GM12878 (cell line): ENCODE measurements at regions not wholly inside any gene's neighbourhood (a gene's known extent, or its start where the extent isn't known, plus 50 kb on each side); places are given as distances from the start of the nearest gene placed in this dataset.

Experiments
- ATAC-seq: fragments of 200-7000 bp; cut with Tn5 transposase; 3 replicates; pipeline ENCODE4 v1.9.1; 2020; ENCODE audit warnings: mild to moderate bottlenecking, moderate library complexity
- BruUV-seq: library from RNA; stranded (reverse); fragments of 400-500 nt; replicated peaks from 2 replicates; lab custom pipeline; 2021; lab: Mats Ljungman, UMichigan
- CTCF ChIA-PET: fragments of 300-600 bp; sonication (Branson Sonifier 250); formaldehyde crosslinking; extraction: SDS; loops from one replicate; lab custom pipeline; 2021; ENCODE audit warnings: inconsistent platforms; lab: Yijun Ruan, JAX
- POLR2A ChIA-PET: fragments of 350-600 bp; formaldehyde crosslinking; extraction: SDS; loops from one replicate; lab custom pipeline; 2021; ENCODE audit warnings: inconsistent platforms; lab: Charles Lee
- RAD21 ChIA-PET: fragments of 300-600 bp; sonication (Branson Sonifier 250); formaldehyde crosslinking; loops from one replicate; lab custom pipeline; 2023; ENCODE audit warnings: antibody characterized with exemption; ENCODE audit not compliant: unreplicated experiment; lab: Charles Lee
- SMC1A ChIA-PET: fragments of 300-600 bp; sonication (Branson Sonifier 250); formaldehyde crosslinking; loops from one replicate; lab custom pipeline; 2023; ENCODE audit not compliant: unreplicated experiment, uncharacterized antibody; lab: Charles Lee
- DNase-seq: peaks from one replicate; pipeline ENCODE4 v3.0.0-alpha.2; 2011; ENCODE audit warnings: low read depth, low spot score
- FAIRE-seq: peaks from 3 replicates; lab custom pipeline; 2011; peaks lifted over from hg19 to GRCh38; lab: Jason Lieb, UNC
- H2AFZ ChIP-seq: 2 replicates; pipeline ENCODE4 v1.6.0; 2011; ENCODE audit warnings: low read depth, low read length, control low read depth; ENCODE audit not compliant: control insufficient read depth
- H3K27ac ChIP-seq: 2 replicates; pipeline ENCODE4 v1.5.1; 2011; ENCODE audit warnings: control low read depth; ENCODE audit not compliant: control insufficient read depth, insufficient read depth
- H3K27me3 ChIP-seq, 2 experiments: replicated peaks in 1 of 2; 2 replicates each; pipeline versions ENCODE4 v1.6.0 to v1.6.1; 2011; ENCODE audit warnings: low read length in 1 of 2; ENCODE audit not compliant: control insufficient read depth in 2 of 2, insufficient read depth in 2 of 2
- H3K36me3 ChIP-seq, 2 experiments: 2 replicates each; pipeline ENCODE4 v1.5.1; 2011; ENCODE audit warnings: low read length in 1 of 2; ENCODE audit not compliant: control insufficient read depth in 2 of 2, insufficient read depth in 2 of 2
- H3K4me1 ChIP-seq: 2 replicates; pipeline ENCODE4 v1.6.1; 2011; ENCODE audit warnings: mild to moderate bottlenecking, low read length, moderate library complexity, mixed read lengths; ENCODE audit not compliant: control insufficient read depth, insufficient read depth
- H3K4me2 ChIP-seq: 2 replicates; pipeline ENCODE4 v1.6.0; 2011; ENCODE audit warnings: control low read depth; ENCODE audit not compliant: control insufficient read depth, insufficient read depth
- H3K4me3 ChIP-seq: fragments of 200-600 bp; sonication (generic); 2 replicates; pipeline ENCODE4 v1.5.1; 2016
- H3K79me2 ChIP-seq: 2 replicates; pipeline ENCODE4 v1.6.0; 2011; ENCODE audit warnings: low read length; ENCODE audit not compliant: control insufficient read depth, insufficient read depth
- H3K9ac ChIP-seq: 2 replicates; pipeline ENCODE4 v1.8.0; 2011; ENCODE audit warnings: low read length, control low read depth, mixed read lengths; ENCODE audit not compliant: control insufficient read depth, insufficient read depth
- H3K9me3 ChIP-seq: replicated peaks from 3 replicates; pipeline ENCODE4 v1.5.1; 2011; ENCODE audit warnings: mild to moderate bottlenecking, low read length; ENCODE audit not compliant: control insufficient read depth, insufficient read depth
- H4K20me1 ChIP-seq: 2 replicates; pipeline ENCODE4 v1.6.0; 2011; ENCODE audit not compliant: control insufficient read depth, insufficient read depth
- CBX5 ChIP-seq: sonication (generic); IDR thresholded peaks from 2 replicates; pipeline ENCODE4 v1.6.1; 2016; ENCODE audit warnings: low read depth, moderate library complexity, mild to moderate bottlenecking, inconsistent platforms
- HCFC1 ChIP-seq: fragments of 150-350 bp; IDR thresholded peaks from 2 replicates; pipeline ENCODE4 v1.6.1; 2014; ENCODE audit warnings: low read length
- MTA2 ChIP-seq: fragments of 450-650 bp; IDR thresholded peaks from 2 replicates; pipeline ENCODE4 v1.6.1; 2016; ENCODE audit warnings: low read depth, mild to moderate bottlenecking, moderate library complexity
- NFYA ChIP-seq: IDR thresholded peaks from 2 replicates; pipeline ENCODE4 v1.6.1; 2011; ENCODE audit warnings: low read depth, mild to moderate bottlenecking, low read length, improper control_type of control experiment, borderline replicate concordance
- PAX5 ChIP-seq: IDR thresholded peaks from 2 replicates; pipeline ENCODE4 v1.6.1; 2011; ENCODE audit warnings: low read depth, low read length, borderline replicate concordance
- POLR2AphosphoS2 ChIP-seq: IDR thresholded peaks from 2 replicates; pipeline ENCODE4 v1.6.1; 2011; ENCODE audit warnings: low read depth, mild to moderate bottlenecking, low read length, improper control_type of control experiment, moderate library complexity
- RAD21 ChIP-seq: IDR thresholded peaks from 2 replicates; pipeline ENCODE4 v1.6.1; 2011; ENCODE audit warnings: mild to moderate bottlenecking, low read depth, low read length, moderate library complexity; ENCODE audit not compliant: insufficient read depth
- RELA ChIP-seq: fragments of 450-650 bp; IDR thresholded peaks from 2 replicates; pipeline ENCODE4 v1.8.0; 2014; ENCODE audit warnings: borderline replicate concordance; ENCODE audit not compliant: partially characterized antibody
- RUNX3 ChIP-seq: IDR thresholded peaks from 2 replicates; pipeline ENCODE4 v1.6.1; 2012; ENCODE audit warnings: low read length, inconsistent platforms
- SMAD1 ChIP-seq: fragments of 450-650 bp; IDR thresholded peaks from 2 replicates; pipeline ENCODE4 v1.6.1; 2018; ENCODE audit warnings: mild to moderate bottlenecking, low read depth; ENCODE audit not compliant: partially characterized antibody
- YBX1 ChIP-seq: fragments of 450-650 bp; IDR thresholded peaks from 2 replicates; pipeline ENCODE4 v1.6.1; 2016; ENCODE audit warnings: antibody characterized with exemption
- YY1 ChIP-seq: IDR thresholded peaks from 2 replicates; pipeline ENCODE4 v1.6.1; 2011; ENCODE audit warnings: low read depth, mild to moderate bottlenecking, low read length
- ZNF207 ChIP-seq: fragments of 450-650 bp; IDR thresholded peaks from 2 replicates; pipeline ENCODE4 v1.6.1; 2014; ENCODE audit warnings: antibody characterized with exemption, mild to moderate bottlenecking, borderline replicate concordance
- WGBS: methylation state at CpG from one replicate; pipeline ENCODE4 v1.1.6; 2016; ENCODE audit warnings: low lambda C conversion rate; ENCODE audit not compliant: insufficient replicate concordance, insufficient coverage; ENCODE audit errors: missing lambda C conversion rate; 5-methylcytosine and 5-hydroxymethylcytosine counted together
- in situ Hi-C: fragments of 300-500 bp; cut with MboI; formaldehyde crosslinking; loops from 9 replicates; pipeline ENCODE4 v1.14.3; 2018; ENCODE audit warnings: mixed read lengths
- intact Hi-C: fragments of 100-400 bp; cut with micrococcal nuclease; formaldehyde crosslinking; loops from one replicate; pipeline ENCODE4 v1.14.2; 2022; ENCODE audit not compliant: unreplicated experiment
- TF ChIP-seq, protein P1 (sequence below): fragments of 450-650 bp; IDR thresholded peaks from 2 replicates; pipeline ENCODE4 v1.6.1; 2016; ENCODE audit warnings: mild to moderate bottlenecking, moderate library complexity, borderline replicate concordance
- TF ChIP-seq, protein P2 (sequence below): IDR thresholded peaks from 2 replicates; pipeline ENCODE4 v1.6.1; 2012; ENCODE audit warnings: low read depth, low read length, improper control_type of control experiment
- TF ChIP-seq, protein P3 (sequence below): fragments of 450-650 bp; IDR thresholded peaks from 2 replicates; pipeline ENCODE4 v1.6.1; 2017; ENCODE audit warnings: low read depth, mild to moderate bottlenecking, moderate library complexity

DNA sequence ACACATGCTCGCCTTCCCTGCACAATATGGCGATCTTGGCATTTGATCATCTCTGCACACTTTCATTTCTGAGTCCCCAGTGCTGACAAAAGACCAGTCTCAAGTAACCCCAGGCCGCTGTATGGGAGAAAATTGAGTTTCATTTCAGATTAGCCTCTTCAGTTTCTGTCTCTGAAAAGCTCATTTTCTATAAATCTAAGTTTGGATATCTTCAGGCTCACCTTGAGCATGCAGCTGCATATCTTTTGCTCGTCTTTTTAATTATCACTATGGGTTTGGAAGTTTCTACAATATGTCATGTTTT, 169.1 kb upstream of the MAST4 start (continued):
- TF ChIP-seq, protein P1, sequence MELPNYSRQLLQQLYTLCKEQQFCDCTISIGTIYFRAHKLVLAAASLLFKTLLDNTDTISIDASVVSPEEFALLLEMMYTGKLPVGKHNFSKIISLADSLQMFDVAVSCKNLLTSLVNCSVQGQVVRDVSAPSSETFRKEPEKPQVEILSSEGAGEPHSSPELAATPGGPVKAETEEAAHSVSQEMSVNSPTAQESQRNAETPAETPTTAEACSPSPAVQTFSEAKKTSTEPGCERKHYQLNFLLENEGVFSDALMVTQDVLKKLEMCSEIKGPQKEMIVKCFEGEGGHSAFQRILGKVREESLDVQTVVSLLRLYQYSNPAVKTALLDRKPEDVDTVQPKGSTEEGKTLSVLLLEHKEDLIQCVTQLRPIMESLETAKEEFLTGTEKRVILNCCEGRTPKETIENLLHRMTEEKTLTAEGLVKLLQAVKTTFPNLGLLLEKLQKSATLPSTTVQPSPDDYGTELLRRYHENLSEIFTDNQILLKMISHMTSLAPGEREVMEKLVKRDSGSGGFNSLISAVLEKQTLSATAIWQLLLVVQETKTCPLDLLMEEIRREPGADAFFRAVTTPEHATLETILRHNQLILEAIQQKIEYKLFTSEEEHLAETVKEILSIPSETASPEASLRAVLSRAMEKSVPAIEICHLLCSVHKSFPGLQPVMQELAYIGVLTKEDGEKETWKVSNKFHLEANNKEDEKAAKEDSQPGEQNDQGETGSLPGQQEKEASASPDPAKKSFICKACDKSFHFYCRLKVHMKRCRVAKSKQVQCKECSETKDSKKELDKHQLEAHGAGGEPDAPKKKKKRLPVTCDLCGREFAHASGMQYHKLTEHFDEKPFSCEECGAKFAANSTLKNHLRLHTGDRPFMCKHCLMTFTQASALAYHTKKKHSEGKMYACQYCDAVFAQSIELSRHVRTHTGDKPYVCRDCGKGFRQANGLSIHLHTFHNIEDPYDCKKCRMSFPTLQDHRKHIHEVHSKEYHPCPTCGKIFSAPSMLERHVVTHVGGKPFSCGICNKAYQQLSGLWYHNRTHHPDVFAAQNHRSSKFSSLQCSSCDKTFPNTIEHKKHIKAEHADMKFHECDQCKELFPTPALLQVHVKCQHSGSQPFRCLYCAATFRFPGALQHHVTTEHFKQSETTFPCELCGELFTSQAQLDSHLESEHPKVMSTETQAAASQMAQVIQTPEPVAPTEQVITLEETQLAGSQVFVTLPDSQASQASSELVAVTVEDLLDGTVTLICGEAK = no peak
- no peak for TF ChIP-seq PAX5
- TF ChIP-seq, protein P2, sequence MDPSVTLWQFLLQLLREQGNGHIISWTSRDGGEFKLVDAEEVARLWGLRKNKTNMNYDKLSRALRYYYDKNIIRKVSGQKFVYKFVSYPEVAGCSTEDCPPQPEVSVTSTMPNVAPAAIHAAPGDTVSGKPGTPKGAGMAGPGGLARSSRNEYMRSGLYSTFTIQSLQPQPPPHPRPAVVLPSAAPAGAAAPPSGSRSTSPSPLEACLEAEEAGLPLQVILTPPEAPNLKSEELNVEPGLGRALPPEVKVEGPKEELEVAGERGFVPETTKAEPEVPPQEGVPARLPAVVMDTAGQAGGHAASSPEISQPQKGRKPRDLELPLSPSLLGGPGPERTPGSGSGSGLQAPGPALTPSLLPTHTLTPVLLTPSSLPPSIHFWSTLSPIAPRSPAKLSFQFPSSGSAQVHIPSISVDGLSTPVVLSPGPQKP = no peak
- no peak for TF ChIP-seq CBX5
- no peak for TF ChIP-seq MTA2
- no peak for TF ChIP-seq NFYA
- no peak for TF ChIP-seq RELA
- no peak for TF ChIP-seq ZNF207
- TF ChIP-seq, all 136 proteins: peak for 0

DNA sequence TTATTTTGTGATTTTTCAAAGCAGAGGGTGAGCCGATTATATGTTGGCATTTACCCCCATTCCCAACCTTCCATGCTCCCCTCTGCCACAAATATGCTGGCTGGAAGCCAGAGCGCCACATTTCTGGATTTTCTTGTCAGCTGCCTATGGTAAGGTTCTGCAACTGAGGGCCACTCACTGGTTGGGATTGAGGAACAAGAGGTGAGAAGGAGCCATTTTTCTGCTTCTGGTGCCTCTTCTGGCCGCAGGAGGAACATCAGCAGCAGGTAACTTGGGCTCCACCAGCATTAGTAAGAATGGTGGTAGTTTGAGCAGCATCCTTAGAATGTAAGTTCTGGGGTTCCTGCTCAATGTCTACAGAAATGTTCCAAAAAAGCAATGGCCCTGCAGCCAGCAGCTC, 159.5 kb upstream of the MAST4 start:
- H3K9ac ChIP-seq = no peak overlapping the region
- CTCF ChIA-PET = interaction anchor here (0.7 kb wide), 1 partner anchor 129 kb away, joined by 3 read pairs; no protein-coding TSS in a partner anchor
- H3K4me1 ChIP-seq = no peaks in the 10 kb centered on the region
- RAD21 ChIA-PET = no interaction called here
- 31% methylated on average over 3 of the region's 3 CpGs for WGBS
- H4K20me1 ChIP-seq = no peaks in the 10 kb centered on the region
- no TSS peak for BruUV-seq
- H3K79me2 ChIP-seq = no peaks in the 10 kb centered on the region
- no peaks in the 10 kb centered on the region for H3K36me3 ChIP-seq
- in situ Hi-C loops (no loop called here), intact Hi-C loops (loop anchor here (5.0 kb wide), 1 partner anchor 129 kb away; no protein-coding TSS in a partner anchor)
- H3K4me3 ChIP-seq = no peak overlapping the region
- ATAC-seq (peak; percentile 69), FAIRE-seq (no peak), DNase-seq (no peak)
- no peaks in the 10 kb centered on the region for H3K27me3 ChIP-seq
- POLR2A ChIA-PET = no interaction called here
- no peak overlapping the region for H3K4me2 ChIP-seq
- no peak overlapping the region for H2AFZ ChIP-seq
- no peak overlapping the region for H3K27ac ChIP-seq
- H3K9me3 ChIP-seq = no peaks in the 10 kb centered on the region
- SMC1A ChIA-PET = no interaction called here
- peak; percentile 75 for TF ChIP-seq YY1
- no peak for TF ChIP-seq POLR2AphosphoS2
- no peak for TF ChIP-seq YBX1
- no peak for TF ChIP-seq RUNX3
- no peak for TF ChIP-seq SMAD1
- TF ChIP-seq, protein P3, sequence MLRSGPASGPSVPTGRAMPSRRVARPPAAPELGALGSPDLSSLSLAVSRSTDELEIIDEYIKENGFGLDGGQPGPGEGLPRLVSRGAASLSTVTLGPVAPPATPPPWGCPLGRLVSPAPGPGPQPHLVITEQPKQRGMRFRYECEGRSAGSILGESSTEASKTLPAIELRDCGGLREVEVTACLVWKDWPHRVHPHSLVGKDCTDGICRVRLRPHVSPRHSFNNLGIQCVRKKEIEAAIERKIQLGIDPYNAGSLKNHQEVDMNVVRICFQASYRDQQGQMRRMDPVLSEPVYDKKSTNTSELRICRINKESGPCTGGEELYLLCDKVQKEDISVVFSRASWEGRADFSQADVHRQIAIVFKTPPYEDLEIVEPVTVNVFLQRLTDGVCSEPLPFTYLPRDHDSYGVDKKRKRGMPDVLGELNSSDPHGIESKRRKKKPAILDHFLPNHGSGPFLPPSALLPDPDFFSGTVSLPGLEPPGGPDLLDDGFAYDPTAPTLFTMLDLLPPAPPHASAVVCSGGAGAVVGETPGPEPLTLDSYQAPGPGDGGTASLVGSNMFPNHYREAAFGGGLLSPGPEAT = no peak
- no peak for TF ChIP-seq HCFC1
- TF ChIP-seq RAD21 = peak; percentile 46
